Motor neuron (in vitro differentiated cells): ENCODE measurements at regions not wholly inside any gene's neighbourhood (a gene's known extent, or its start where the extent isn't known, plus 50 kb on each side); places are given as distances from the start of the nearest gene placed in this dataset.

Experiments used
- ATAC-seq, 8 experiments: fragments of 200-7000 bp; cut with Tn5 transposase; replicated peaks in 6 of 8; 2 replicates each; pipeline ENCODE4 v1.8.0; 2021; ENCODE audit warnings: mild to moderate bottlenecking in 8 of 8, moderate library complexity in 8 of 8
- H3K27ac ChIP-seq, 2 donors: fragments of 250-450 bp; sonication (Bioruptor Pico); 2 replicates each; pipeline ENCODE4 v1.9.0; 2021; ENCODE audit warnings: antibody characterized with exemption in 2 of 2, mild to moderate bottlenecking in 2 of 2, moderate library complexity in 1 of 2
- H3K4me1 ChIP-seq, 2 donors: fragments of 250-450 bp; sonication (Bioruptor Pico); replicated peaks in 1 of 2; 2 replicates each; pipeline ENCODE4 v1.6.1; 2021; ENCODE audit warnings: antibody characterized with exemption in 2 of 2, mild to moderate bottlenecking in 2 of 2, moderate library complexity in 1 of 2
- H3K4me3 ChIP-seq, 5 donors: fragments of 250-450 bp; sonication (Bioruptor Pico); 2 replicates each; pipeline ENCODE4 v1.9.0; 2021; ENCODE audit warnings: antibody characterized with exemption in 5 of 5, mild to moderate bottlenecking in 5 of 5, moderate library complexity in 4 of 5
- WGBS, 10 experiments: fragments of 450-650 bp; shearing (Covaris generic); methylation state at CpG; one replicate each; pipeline ENCODE4 v1.0.0; 2022; 5-methylcytosine and 5-hydroxymethylcytosine counted together
- in situ Hi-C, 9 experiments: fragments of 400-800 bp; cut with MboI; loops; one replicate each; pipeline ENCODE4 v1.15.0; 2021; ENCODE audit warnings: low sequenced_read_pairs in 9 of 9, low pct_unique_long_range_greater_than_20kb in 2 of 9; ENCODE audit not compliant: unreplicated experiment in 9 of 9

DNA sequence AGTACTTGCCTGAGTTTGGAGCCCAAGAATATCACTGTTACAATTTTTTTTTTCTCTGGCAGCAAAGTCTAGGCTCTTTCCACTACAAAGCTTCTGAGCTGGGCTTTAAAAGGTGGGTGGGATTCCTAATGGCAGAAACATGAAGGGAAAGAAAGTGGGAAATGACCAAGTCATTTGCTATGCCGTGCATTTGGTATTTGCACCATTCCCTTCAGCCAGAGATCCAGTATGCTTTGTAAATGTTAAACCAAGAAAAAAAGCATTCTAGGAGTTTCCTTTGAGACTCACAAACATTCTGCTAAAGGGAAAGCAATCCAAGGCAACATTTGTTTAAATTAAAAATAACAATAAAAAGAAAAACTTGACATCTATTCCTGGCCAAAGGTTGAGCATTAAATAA lies 451.2 kb downstream of the RAB28 start:
- Histone ChIP-seq H3K4me3 (no peak overlapping the region), H3K27ac (no peak overlapping the region), H3K4me1 (no peaks in the 10 kb centered on the region)
- ATAC-seq = no peak
- in situ Hi-C loops = no loop called here
- 0 to 100% (median 92%) methylated on average over 1 of the region's 1 CpG; no CpG with 5 or more reads in 2 of the 10 experiments for WGBS, 10 experiments

DNA sequence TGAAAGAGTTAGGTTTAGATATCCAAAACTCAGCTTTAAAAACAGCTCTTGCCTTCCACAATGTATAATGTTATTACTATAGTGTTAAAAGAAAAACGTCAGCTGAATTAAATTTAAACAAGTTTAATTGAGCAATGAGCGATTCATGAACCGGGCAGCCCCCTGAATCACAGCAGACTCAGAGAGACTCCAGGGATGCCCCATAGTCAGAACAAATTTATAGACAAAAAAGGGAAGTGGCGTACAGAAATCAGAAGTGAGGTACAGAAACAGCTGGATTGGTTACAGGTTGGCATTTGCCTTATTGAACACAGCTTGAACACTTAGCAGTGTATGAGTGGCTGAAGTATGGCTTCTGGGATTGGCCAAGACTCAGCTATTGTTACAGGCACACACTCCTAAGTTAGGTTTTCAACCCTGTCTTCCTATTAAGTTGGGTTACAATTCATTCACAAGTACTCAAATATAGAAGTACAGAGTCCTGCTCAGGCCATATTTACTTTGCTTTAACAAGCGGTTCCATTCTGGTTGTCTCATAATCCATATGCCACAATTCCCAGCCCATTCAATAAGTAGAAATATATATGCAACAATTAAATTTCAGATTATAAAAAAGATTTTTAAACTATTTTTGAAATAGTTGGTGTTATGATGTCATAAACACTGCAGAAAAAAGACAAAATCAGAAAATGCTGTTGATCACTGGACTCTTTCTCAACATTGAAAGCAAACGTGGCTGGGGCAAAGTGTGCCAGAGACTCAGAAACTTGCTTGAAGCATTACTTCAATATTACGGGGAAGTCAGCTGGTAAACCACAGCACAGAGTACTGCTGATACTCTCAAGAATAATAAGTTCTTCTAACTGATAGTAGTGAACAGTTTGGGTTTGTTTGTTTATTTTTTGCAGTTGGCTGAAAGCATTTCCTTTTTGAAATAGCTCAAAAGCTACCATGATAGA lies 459.7 kb downstream of the RAB28 start:
- ATAC-seq = no peak
- Histone ChIP-seq H3K27ac (no peak overlapping the region), H3K4me1 (no peaks in the 10 kb centered on the region), H3K4me3 (no peak overlapping the region)
- in situ Hi-C loops = no loop called here
- WGBS, 10 experiments = 25 to 94% (median 83%) methylated on average over 2 to 7 of the region's 7 CpGs

GRCh38 chr4:13007802-13008470 lies 476.2 kb downstream of the RAB28 start:
- in situ Hi-C loops = no loop called here
- ATAC-seq = no peak
- 16 to 84% (median 69%) methylated on average over 2 to 5 of the region's 5 CpGs for WGBS, 10 experiments
- Histone ChIP-seq H3K27ac (no peak overlapping the region), H3K4me3 (no peak overlapping the region), H3K4me1 (no peaks in the 10 kb centered on the region)

- in situ Hi-C loops = no loop called here
- 54 to 100% (median 83%) methylated on average over 1 to 3 of the region's 3 CpGs; no CpG with 5 or more reads in 1 of the 10 experiments for WGBS, 10 experiments
- no peaks in the 10 kb centered on the region for H3K4me1 ChIP-seq
- ATAC-seq = no peak
- no peak overlapping the region for H3K4me3 ChIP-seq
- H3K27ac ChIP-seq = no peak overlapping the region
These were observed 490.2 kb downstream of the RAB28 start for GRCh38 chr4:12993923-12994322.

DNA sequence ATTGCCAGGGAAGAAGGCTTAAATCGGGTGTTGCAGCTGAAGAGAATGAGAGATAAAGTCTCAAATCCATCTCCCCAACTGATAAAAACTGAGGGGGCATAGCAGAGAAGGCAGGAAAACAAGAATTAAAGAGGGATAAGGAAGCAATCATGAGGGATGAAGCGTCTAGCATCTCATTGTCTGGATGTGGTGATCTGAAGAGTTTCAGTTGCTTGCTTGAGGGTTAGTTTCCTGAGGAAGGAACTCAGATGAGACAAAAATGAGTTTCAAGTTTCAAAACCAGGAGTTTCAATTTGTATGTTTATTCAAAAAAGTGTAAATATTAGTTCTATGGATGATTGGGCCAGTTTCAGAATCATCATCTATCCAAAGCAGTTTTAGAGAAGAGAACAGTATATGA lies 496.9 kb downstream of the RAB28 start:
- 10 to 100% (median 33%) methylated on average over 1 to 2 of the region's 2 CpGs for WGBS, 10 experiments
- in situ Hi-C loops = no loop called here
- Histone ChIP-seq H3K27ac (no peak overlapping the region), H3K4me1 (no peaks in the 10 kb centered on the region), H3K4me3 (no peak overlapping the region)
- no peak for ATAC-seq

- 24 to 100% (median 77%) methylated on average over 1 to 11 of the region's 11 CpGs; no CpG with 5 or more reads in 2 of the 10 experiments for WGBS, 10 experiments
- no peak for ATAC-seq
- in situ Hi-C loops = no loop called here
- Histone ChIP-seq H3K4me1 (peaks cover 0 to 4% of the 10 kb centered on the region in 2 donors), H3K4me3 (no peak overlapping the region), H3K27ac (no peak overlapping the region)
These were observed 504.3 kb downstream of the RAB28 start for GRCh38 chr4:12979797-12980196.

GRCh38 chr4:12978310-12978709 lies 505.8 kb downstream of the RAB28 start:
- in situ Hi-C loops = no loop called here
- H3K4me3 ChIP-seq = no peak overlapping the region
- H3K4me1 ChIP-seq = peaks cover 0 to 4% of the 10 kb centered on the region in 2 donors
- ATAC-seq = no peak
- H3K27ac ChIP-seq = no peak overlapping the region

DNA sequence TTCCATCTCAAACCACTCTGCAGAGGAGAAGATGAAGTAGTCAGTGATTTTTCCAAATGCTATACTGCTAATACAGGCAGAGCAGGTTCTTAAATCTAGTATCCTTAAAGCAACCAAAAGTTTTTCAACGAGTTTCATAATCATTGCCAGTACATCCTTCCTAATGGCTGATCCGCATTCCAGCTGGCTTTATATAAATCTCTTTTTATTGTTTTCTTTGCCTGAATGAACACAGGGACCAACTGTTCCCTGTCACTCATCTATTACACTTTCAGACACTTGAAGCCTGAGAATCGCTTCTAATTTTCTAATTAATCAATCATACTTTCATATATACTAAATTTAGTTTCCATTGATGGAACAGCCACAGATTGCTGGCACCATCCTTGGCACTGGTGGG lies 508.6 kb downstream of the RAB28 start:
- no peak overlapping the region for H3K4me3 ChIP-seq
- no peak overlapping the region for H3K27ac ChIP-seq
- H3K4me1 ChIP-seq = peaks cover 0 to 4% of the 10 kb centered on the region in 2 donors
- WGBS, 10 experiments = 0 to 100% (median 80%) methylated on average over 1 to 3 of the region's 3 CpGs
- in situ Hi-C loops = no loop called here
- ATAC-seq = no peak

DNA sequence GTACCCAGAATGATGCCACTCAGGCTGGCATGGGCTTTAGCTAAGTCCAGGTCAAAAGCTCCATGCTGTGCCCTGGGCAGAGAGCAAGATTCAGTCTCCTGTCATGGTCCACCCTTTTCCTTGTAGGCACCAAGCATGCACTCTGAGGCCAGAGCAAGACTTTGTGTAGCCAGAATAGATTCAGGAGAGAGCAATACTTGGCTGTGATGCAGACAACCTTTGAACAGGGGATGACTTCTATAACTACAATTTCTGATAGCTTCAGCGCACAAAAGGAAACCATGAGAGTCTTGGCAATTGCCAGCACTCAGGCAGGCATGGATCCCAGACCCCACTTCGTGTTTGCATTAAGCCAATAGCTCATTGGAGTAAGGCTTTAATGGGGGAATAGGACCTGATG lies 510.6 kb downstream of the RAB28 start:
- no peak for ATAC-seq
- Histone ChIP-seq H3K4me1 (no peaks in the 10 kb centered on the region), H3K27ac (no peak overlapping the region), H3K4me3 (no peak overlapping the region)
- 6 to 100% (median 75%) methylated on average over 1 to 2 of the region's 2 CpGs; no CpG with 5 or more reads in 3 of the 10 experiments for WGBS, 10 experiments
- in situ Hi-C loops = no loop called here

- 0 to 80% (median 64%) methylated on average over 1 to 4 of the region's 4 CpGs for WGBS, 10 experiments
- Histone ChIP-seq H3K4me3 (no peak overlapping the region), H3K27ac (no peak overlapping the region), H3K4me1 (no peaks in the 10 kb centered on the region)
- in situ Hi-C loops = no loop called here
- no peak for ATAC-seq
These were observed 515.8 kb downstream of the RAB28 start for GRCh38 chr4:12968345-12968744.

DNA sequence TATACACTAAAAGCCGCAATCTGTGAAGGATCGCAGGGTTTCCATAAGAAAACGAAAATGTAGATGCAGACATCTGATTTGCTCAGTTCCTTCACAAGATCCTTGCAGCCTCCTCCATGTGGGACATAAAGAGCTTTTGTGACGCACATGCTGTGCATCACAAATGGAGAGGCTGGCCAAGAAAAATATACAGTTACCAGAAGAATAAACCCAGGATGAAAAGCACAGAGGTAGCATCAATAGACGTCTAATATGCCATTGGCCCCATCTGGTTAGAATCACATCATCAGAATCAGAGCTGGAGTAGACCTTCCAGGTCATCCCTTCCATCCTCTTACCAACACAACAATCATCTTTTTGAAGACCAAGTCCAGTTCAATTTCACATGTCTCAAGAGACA lies 517.4 kb downstream of the RAB28 start:
- no peak for ATAC-seq
- 0 to 100% (median 76%) methylated on average over 1 to 5 of the region's 5 CpGs; no CpG with 5 or more reads in 1 of the 10 experiments for WGBS, 10 experiments
- Histone ChIP-seq H3K4me3 (no peak overlapping the region), H3K27ac (no peak overlapping the region), H3K4me1 (no peaks in the 10 kb centered on the region)
- in situ Hi-C loops = no loop called here

GRCh38 chr4:12965334-12965733 lies 518.8 kb downstream of the RAB28 start:
- Histone ChIP-seq H3K4me3 (no peak overlapping the region), H3K27ac (no peak overlapping the region), H3K4me1 (no peaks in the 10 kb centered on the region)
- in situ Hi-C loops = no loop called here
- ATAC-seq = no peak
- 0 to 80% (median 70%) methylated on average over 1 to 4 of the region's 4 CpGs; no CpG with 5 or more reads in 3 of the 10 experiments for WGBS, 10 experiments

DNA sequence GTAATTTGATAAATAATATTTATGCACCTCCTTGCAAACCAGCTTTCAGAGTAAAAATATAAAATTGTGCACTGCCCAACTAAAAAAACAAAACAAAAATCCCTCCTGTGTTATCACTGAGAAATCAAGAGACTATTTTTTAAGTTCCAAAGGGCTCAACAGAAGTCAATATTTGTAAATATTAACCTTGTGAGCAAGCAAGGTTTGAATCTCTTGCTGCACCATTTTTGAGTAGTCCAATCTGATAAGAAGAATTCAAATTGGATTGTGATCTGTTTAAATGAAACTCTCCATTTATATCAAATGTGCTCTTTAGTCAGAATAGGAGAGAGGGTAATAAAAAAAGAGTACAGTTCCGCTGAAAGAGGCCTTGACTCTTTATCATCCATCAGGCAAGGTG lies 520.2 kb downstream of the RAB28 start:
- no peak for ATAC-seq
- WGBS, 10 experiments = 0 to 100% (median 83%) methylated on average over 1 of the region's 1 CpG; no CpG with 5 or more reads in 1 of the 10 experiments
- no peaks in the 10 kb centered on the region for H3K4me1 ChIP-seq
- no peak overlapping the region for H3K27ac ChIP-seq
- no peak overlapping the region for H3K4me3 ChIP-seq
- in situ Hi-C loops = no loop called here
